ENCODE measurements at regions not wholly inside any gene's neighbourhood (a gene's known extent, or its start where the extent isn't known, plus 50 kb on each side); places are given as distances from the start of the nearest gene placed in this dataset.

GRCh38 chr12:24072302-24072701 lies 122.8 kb upstream of the SOX5 start:
- DNase-seq = no peak

DNA sequence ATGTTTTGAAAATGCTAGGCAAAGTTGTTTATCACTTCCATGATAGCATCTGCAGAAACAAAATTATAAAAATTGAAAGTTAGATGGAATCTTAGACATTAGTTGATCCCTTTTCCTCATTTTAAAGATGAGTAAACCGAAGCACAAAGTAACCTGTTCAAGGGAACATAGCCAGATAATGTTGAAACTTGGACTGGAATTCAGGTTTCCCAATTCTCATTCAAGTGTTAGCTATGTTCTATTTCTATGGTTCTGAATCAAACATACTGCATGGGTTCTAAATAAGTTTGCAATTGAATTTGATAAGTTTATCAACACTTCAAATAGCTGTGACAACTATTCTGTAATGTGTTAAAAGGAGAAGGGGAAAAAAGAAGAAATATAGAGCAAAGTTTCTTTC lies 122.4 kb upstream of the SOX5 start:
- DNase-seq = no peak

GRCh38 chr12:24069532-24070395 lies 120.3 kb upstream of the SOX5 start:
- no peak for DNase-seq

- no peak for DNase-seq
Measured at GRCh38 chr12:24066865-24067264, 117.4 kb upstream of the SOX5 start.

- no peak for DNase-seq
Measured at GRCh38 chr12:24066097-24066496, 116.6 kb upstream of the SOX5 start.

- no peak for DNase-seq
Measured at GRCh38 chr12:24062642-24063245, 113.3 kb upstream of the SOX5 start.

DNA sequence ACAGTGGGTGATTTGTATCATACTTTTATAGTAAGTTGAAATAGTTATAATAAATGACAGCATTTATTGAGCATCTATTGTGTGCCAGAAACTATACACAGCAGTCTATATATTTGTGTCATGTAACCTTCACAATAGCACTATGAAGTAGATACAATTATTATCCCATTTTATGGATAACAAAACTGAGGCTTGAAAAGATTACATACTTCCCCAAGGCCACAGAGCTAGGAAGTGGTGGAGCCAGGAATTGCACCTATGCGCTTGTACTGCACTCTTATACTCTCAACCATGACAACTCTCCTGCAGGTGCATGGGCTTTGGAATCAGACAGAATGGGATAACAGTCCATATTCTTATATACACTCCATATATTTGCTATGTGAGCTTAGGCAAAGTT lies 110.6 kb upstream of the SOX5 start:
- DNase-seq = no peak

- DNase-seq = no peak
Measured at GRCh38 chr12:24057920-24058476, 108.5 kb upstream of the SOX5 start.

- no peak for DNase-seq
Measured at GRCh38 chr12:24055747-24056146, 106.3 kb upstream of the SOX5 start.

GRCh38 chr12:24054416-24054815 lies 104.9 kb upstream of the SOX5 start:
- DNase-seq = no peak

GRCh38 chr12:24049728-24050127 lies 100.3 kb upstream of the SOX5 start:
- no peak for DNase-seq

DNA sequence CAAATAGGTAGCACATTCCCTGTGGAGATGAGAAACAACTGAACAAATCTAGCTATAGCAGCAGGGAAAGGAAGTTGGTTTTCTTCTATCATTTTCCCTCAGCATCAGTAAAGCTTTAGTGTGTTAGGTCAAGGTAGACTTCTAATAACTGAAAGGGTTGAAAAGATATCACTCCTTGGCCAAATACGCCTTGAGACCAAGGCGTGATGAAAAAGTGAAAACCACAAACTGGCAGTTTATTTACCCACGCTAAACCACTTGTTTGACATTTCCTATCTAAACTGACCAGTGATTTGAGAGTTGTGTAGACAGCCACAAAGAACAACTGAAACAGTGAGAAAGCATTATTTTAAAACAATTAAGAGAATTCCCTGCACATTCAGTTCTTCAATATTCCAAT lies 99.6 kb upstream of the SOX5 start:
- DNase-seq = no peak

GRCh38 chr12:24048446-24048845 lies 99.0 kb upstream of the SOX5 start:
- no peak for DNase-seq

DNA sequence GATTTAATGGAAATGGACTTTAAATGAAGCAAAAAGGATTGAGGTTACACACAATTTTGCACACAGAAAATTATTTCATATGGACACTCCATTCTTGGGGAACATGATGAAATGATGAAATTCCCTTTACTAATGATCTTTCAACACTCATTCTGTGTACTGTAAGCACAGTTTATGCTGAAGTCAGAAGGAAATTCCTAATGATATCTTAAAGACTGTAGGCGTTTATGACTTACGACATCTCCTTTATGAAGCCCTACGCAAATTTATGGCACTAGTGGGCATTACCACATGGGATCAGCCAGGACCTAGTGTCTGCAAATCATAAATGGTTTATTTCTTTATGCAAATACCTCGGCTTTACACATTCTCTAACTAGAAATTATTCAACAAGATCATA lies 97.9 kb upstream of the SOX5 start:
- peak in 2 of 4 experiments; percentile 4 to 10 for DNase-seq

DNA sequence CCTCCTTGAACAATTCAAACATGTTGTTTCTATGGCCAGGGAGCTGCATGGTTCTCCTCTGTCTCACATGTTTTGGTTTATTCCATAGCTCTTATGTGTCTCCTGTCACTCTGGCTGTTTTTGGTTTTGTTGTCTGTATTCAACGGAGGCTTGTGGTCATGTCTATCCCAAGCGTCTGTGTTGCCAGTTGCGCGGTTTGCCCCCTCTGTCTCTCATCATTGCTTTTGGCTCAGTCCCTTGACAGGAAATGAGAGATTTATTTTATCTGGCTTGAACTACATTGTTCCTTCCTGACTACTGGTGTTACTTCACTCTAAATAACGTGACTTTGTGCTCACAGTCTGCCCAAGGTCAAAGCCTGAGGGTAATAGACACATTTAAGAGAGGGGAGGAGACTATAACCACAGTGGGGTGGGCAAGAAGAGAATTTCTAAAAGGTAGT lies 96.4 kb upstream of the SOX5 start:
- DNase-seq = no peak

DNA sequence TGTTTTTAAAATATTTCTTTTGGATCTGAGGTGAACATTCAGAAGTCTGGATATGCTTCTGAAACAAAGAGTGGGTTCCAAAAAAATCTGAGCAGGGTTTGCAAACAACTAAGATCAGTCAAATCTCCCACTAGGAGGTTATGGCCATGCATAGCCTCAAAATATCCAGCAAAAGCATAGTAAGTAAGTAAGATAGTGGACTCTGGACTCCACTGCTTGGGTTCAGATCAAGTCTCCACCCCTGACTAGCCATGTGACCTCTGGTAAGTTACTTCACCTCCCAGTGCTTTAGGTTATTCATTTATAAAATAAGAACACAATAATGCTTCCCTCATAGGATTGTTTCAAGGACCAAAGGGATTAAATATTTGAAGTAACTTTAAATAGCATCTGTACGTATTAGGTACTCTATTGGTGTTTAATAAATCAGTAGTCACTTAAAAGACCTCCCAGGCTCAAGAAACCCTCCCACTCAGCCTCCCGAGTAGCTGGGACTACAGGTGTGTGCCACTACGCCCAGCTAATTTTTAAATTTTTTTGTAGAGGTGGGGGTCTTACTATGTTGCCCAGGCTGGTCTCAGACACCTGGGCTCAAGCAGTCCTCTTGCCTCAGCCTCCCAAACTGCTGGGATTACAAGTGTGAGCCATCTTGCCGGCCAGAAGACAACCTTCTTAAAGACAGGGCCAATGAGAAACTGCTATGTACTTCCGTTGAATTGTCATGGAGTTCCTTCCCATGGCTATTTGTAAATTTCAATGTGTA lies 95.7 kb upstream of the SOX5 start:
- DNase-seq = no peak

DNA sequence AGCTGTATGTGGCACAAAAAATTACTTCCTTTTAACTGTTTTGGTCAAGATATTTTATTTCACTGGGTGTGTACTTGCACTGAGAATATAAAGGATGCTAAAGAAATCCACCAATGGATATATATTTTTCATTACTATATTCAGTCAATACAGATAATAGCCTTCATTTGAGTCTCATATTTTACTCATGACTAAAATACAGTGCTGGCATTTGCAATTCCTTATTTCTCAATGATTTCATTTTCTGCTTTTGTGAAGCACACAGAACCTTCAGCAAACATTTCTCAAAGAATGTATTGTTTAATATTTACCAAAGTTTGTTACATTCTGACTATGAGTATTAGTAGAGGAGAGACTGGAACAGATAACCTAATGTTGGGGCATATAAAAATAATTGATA lies 93.2 kb upstream of the SOX5 start:
- DNase-seq = no peak

- DNase-seq = no peak
Measured at GRCh38 chr12:24039113-24039525, 89.6 kb upstream of the SOX5 start.

- no peak for DNase-seq
Measured at GRCh38 chr12:24038211-24038997, 88.9 kb upstream of the SOX5 start.

- DNase-seq = no peak
Measured at GRCh38 chr12:24036438-24037216, 87.2 kb upstream of the SOX5 start.

DNA sequence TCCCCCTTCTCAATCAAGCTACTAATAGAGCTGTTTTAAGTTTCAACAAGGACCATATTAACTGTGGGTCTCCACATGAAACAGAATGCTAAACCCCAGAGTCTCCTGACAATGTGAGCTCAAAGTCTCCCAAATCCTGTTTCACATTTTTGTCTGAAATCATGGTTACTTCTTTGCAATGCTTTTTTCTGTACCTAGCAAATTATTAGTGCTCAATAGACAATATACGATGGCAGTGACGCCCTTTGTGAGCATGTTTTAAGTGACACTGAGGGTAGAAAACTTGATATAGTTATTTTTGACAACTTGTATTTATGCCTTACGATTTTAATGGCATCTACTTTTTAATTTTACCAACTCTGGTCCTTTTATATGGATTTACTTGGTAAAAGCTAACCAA lies 85.4 kb upstream of the SOX5 start:
- no peak for DNase-seq

DNA sequence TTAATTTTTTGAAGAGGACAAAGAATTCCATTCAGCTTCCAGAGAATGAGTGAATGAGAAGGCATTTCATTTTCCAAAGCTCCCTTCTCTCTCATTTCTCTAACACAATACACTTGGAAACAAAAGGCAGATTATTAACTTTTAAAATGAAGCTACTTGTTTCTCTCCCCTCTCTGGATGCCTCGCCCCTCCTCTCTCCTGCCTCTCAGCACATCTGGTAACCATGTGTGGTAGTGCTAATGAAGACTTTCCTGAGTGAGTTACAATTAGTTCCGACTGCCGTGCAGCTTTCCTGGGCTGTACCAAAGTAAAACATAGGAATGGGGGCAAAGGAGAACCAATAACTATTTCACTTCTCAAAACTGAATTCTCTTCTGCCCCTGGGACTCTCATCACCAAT lies 84.7 kb upstream of the SOX5 start:
- DNase-seq = no peak

All from suppressor macrophage (primary cell).